Panc1 (cell line): ENCODE measurements at regions not wholly inside any gene's neighbourhood (a gene's known extent, or its start where the extent isn't known, plus 50 kb on each side); places are given as distances from the start of the nearest gene placed in this dataset.

Experiments used
- ATAC-seq: fragments of 200-7000 bp; cut with Tn5 transposase; 2 replicates; pipeline ENCODE4 v1.9.1; 2020; ENCODE audit warnings: mild to moderate bottlenecking, moderate library complexity
- BruUV-seq: library from RNA; stranded (reverse); fragments of 400-500 nt; replicated peaks from 2 replicates; lab custom pipeline; 2021; lab: Mats Ljungman, UMichigan
- CTCF ChIA-PET: fragments of 300-600 bp; sonication (Branson Sonifier 250); formaldehyde crosslinking; loops from one replicate; lab custom pipeline; 2022; ENCODE audit warnings: antibody characterized with exemption; lab: Charles Lee
- POLR2A ChIA-PET: fragments of 300-600 bp; sonication (Branson Sonifier 250); formaldehyde crosslinking; loops from one replicate; lab custom pipeline; 2022; ENCODE audit warnings: antibody characterized with exemption; lab: Charles Lee
- DNase-seq: peaks from one replicate; pipeline ENCODE4 v3.0.0-alpha.2; 2010; ENCODE audit warnings: low read depth, low spot score
- H3K27ac ChIP-seq: 2 replicates; pipeline ENCODE4 v1.5.1; 2011; ENCODE audit warnings: mild to moderate bottlenecking, low read length, inconsistent platforms
- H3K27me3 ChIP-seq: fragments of 200-500 bp; sonication (Bioruptor generic); 2 replicates; pipeline ENCODE4 v1.6.0; 2014; ENCODE audit warnings: low read length, inconsistent platforms; ENCODE audit not compliant: control insufficient read depth, insufficient read depth
- H3K36me3 ChIP-seq: fragments of 200-500 bp; sonication (Bioruptor generic); 2 replicates; pipeline ENCODE4 v1.5.1; 2014; ENCODE audit warnings: inconsistent platforms, mild to moderate bottlenecking, low read length, moderate library complexity; ENCODE audit not compliant: control insufficient read depth, insufficient read depth
- H3K4me1 ChIP-seq: 2 replicates; pipeline ENCODE4 v1.5.1; 2011; ENCODE audit warnings: inconsistent platforms, mild to moderate bottlenecking, low read length, moderate library complexity; ENCODE audit not compliant: control insufficient read depth, insufficient read depth
- H3K4me3 ChIP-seq, 2 experiments: 2 replicates each; pipeline ENCODE4 v1.5.1; 2011 to 2012; ENCODE audit warnings: low read depth in 2 of 2, low read length in 2 of 2, mild to moderate bottlenecking in 2 of 2, inconsistent platforms in 1 of 2, moderate library complexity in 1 of 2
- H3K9me3 ChIP-seq: fragments of 200-500 bp; sonication (Bioruptor generic); 2 replicates; pipeline ENCODE4 v1.5.1; 2014; ENCODE audit warnings: low read depth, mild to moderate bottlenecking, inconsistent platforms, low read length, moderate library complexity; ENCODE audit not compliant: control insufficient read depth, insufficient read depth
- CTCF ChIP-seq: fragments of 450-650 bp; IDR thresholded peaks from 2 replicates; pipeline ENCODE4 v1.5.1; 2017; ENCODE audit warnings: mild to moderate bottlenecking
- POLR2AphosphoS5 ChIP-seq: IDR thresholded peaks from 2 replicates; pipeline ENCODE4 v1.6.1; 2012; ENCODE audit warnings: mild to moderate bottlenecking, low read depth, low read length, moderate library complexity
- REST ChIP-seq, 2 experiments: IDR thresholded peaks; 2 replicates each; pipeline ENCODE4 v1.6.1; 2011 to 2012; ENCODE audit warnings: low read depth in 2 of 2, control low read depth in 1 of 2, low read length in 1 of 2, mild to moderate bottlenecking in 1 of 2, moderate library complexity in 1 of 2; ENCODE audit not compliant: insufficient read depth in 1 of 2
- SIN3A ChIP-seq: IDR thresholded peaks from 2 replicates; pipeline ENCODE4 v1.6.1; 2012; ENCODE audit warnings: low read depth, mild to moderate bottlenecking, low read length, moderate library complexity, borderline replicate concordance; ENCODE audit not compliant: insufficient read depth
- TCF7L2 ChIP-seq: IDR thresholded peaks from 2 replicates; pipeline ENCODE4 v1.6.1; 2011; ENCODE audit warnings: mild to moderate bottlenecking, low read depth, low read length, inconsistent platforms
- in situ Hi-C: cut with HindIII; loops from 2 replicates; pipeline ENCODE4 v1.10.0; 2016; ENCODE audit warnings: low sequenced_read_pairs, low pct_unique_long_range_greater_than_20kb
- intact Hi-C: fragments of 100-400 bp; cut with micrococcal nuclease; formaldehyde crosslinking; loops from one replicate; pipeline ENCODE4 v1.10.0; 2022; ENCODE audit not compliant: unreplicated experiment

GRCh38 chr1:187275985-187276575 is 447.3 kb downstream of the PLA2G4A start:
- no peak overlapping the region for H3K4me3 ChIP-seq
- CTCF ChIA-PET = no interaction called here
- H3K4me1 ChIP-seq = no peaks in the 10 kb centered on the region
- DNase-seq (no peak), ATAC-seq (no peak)
- no peak for TF ChIP-seq REST (IDR thresholded peaks at IDR 0.05; ENCODE audit: insufficient read depth in 1 of 2, low read depth in 2 of 2, low read length in 1 of 2)
- no peak for TF ChIP-seq CTCF
- TF ChIP-seq SIN3A = no peak
- TF ChIP-seq TCF7L2 = no peak
- no peak for TF ChIP-seq POLR2AphosphoS5
- H3K36me3 ChIP-seq = no peaks in the 10 kb centered on the region
- in situ Hi-C loops (no loop called here), intact Hi-C loops (no loop called here)
- no peaks in the 10 kb centered on the region for H3K27me3 ChIP-seq
- POLR2A ChIA-PET = no interaction called here
- no peak overlapping the region for H3K27ac ChIP-seq
- no TSS peak for BruUV-seq
- no peaks in the 10 kb centered on the region for H3K9me3 ChIP-seq

DNA sequence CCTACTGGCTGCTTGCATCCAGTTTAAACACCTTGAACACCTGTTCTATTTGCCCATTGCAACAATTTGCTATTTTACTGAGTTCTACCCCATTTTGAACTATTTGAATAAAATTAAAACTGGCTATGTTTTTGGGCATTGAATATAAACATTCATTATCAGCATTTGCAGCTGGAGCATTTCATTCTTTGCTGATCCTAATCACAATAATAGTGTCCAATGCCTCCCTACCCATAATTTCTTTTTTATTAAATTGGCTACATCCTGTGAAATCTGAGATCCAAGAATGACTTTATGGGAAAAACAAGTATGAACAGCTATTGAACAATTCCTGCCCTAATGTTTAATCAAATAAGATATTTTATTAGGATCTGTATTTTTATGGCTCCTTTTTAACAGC is 447.9 kb downstream of the PLA2G4A start:
- no peak for DNase-seq
- no TSS peak for BruUV-seq
- no peak for TF ChIP-seq POLR2AphosphoS5
- no peak for TF ChIP-seq SIN3A
- TF ChIP-seq TCF7L2 = no peak
- TF ChIP-seq REST (IDR thresholded peaks at IDR 0.05; ENCODE audit: insufficient read depth in 1 of 2, low read depth in 2 of 2, low read length in 1 of 2) = no peak
- TF ChIP-seq CTCF = no peak
- ChIA-PET CTCF (no interaction called here), POLR2A (no interaction called here)
- H3K4me3 ChIP-seq = no peak overlapping the region
- no peaks in the 10 kb centered on the region for H3K9me3 ChIP-seq
- H3K27me3 ChIP-seq = no peaks in the 10 kb centered on the region
- no peaks in the 10 kb centered on the region for H3K4me1 ChIP-seq
- no peak overlapping the region for H3K27ac ChIP-seq
- intact Hi-C loops = no loop called here
- in situ Hi-C loops = no loop called here
- H3K36me3 ChIP-seq = no peaks in the 10 kb centered on the region
- no peak for ATAC-seq
